ENCODE measurements at regions not wholly inside any gene's neighbourhood (a gene's known extent, or its start where the extent isn't known, plus 50 kb on each side); places are given as distances from the start of the nearest gene placed in this dataset.
"Not testable (repeated sequence)": the region's sequence is repeated elsewhere in the genome, so short reads cannot be mapped to it uniquely, and the experiment has no call there.

GRCh38 chr21:22319435-22319834 is 1321.2 kb downstream of the NCAM2 start:
- DNase-seq, result no peak

GRCh38 chr21:22342889-22343288 is 1344.7 kb downstream of the NCAM2 start:
- no peak for DNase-seq

- no peak for DNase-seq
Observed at GRCh38 chr21:22343303-22343702, 1345.1 kb downstream of the NCAM2 start.

GRCh38 chr21:22343721-22344120 is 1345.5 kb downstream of the NCAM2 start:
- no peak for DNase-seq

- no peak for DNase-seq
Observed at GRCh38 chr21:22345624-22346023, 1347.4 kb downstream of the NCAM2 start.

GRCh38 chr21:22346576-22346975 is 1348.4 kb downstream of the NCAM2 start:
- DNase-seq, result no peak

- DNase-seq, result no peak
Observed at GRCh38 chr21:22351076-22351475, 1352.9 kb downstream of the NCAM2 start.

- DNase-seq, result no peak
Observed at GRCh38 chr21:22352088-22352487, 1353.9 kb downstream of the NCAM2 start.

GRCh38 chr21:22355949-22356348 is 1357.7 kb downstream of the NCAM2 start:
- no peak for DNase-seq

GRCh38 chr21:22356663-22357062 is 1358.5 kb downstream of the NCAM2 start:
- DNase-seq, result no peak

GRCh38 chr21:22359599-22359998 is 1361.4 kb downstream of the NCAM2 start:
- DNase-seq, result not testable (repeated sequence)

- DNase-seq, result no peak
Observed at GRCh38 chr21:22363504-22363903, 1365.3 kb downstream of the NCAM2 start.

- no peak for DNase-seq
Observed at GRCh38 chr21:22364163-22364562, 1366.0 kb downstream of the NCAM2 start.

- DNase-seq, result no peak
Observed at GRCh38 chr21:22374218-22374969, 1376.2 kb downstream of the NCAM2 start.

GRCh38 chr21:22377795-22378194 is 1379.6 kb downstream of the NCAM2 start:
- not testable (repeated sequence) for DNase-seq

GRCh38 chr21:22393324-22393723 is 1395.1 kb downstream of the NCAM2 start:
- no peak for DNase-seq

GRCh38 chr21:22395965-22396364 is 1397.8 kb downstream of the NCAM2 start:
- no peak for DNase-seq

- DNase-seq, result no peak
Observed at GRCh38 chr21:22399681-22400514, 1401.7 kb downstream of the NCAM2 start.

GRCh38 chr21:22409571-22409970 is 1411.4 kb downstream of the NCAM2 start:
- DNase-seq, result no peak

GRCh38 chr21:22416555-22416954 is 1418.3 kb downstream of the NCAM2 start:
- no peak for DNase-seq

GRCh38 chr21:22421416-22422180 is 1423.4 kb downstream of the NCAM2 start:
- DNase-seq, result peak in 1 of 2 donors; percentile 20

- DNase-seq, result no peak
Observed at GRCh38 chr21:22438428-22439086, 1440.3 kb downstream of the NCAM2 start.

GRCh38 chr21:22444990-22445389 is 1446.8 kb downstream of the NCAM2 start:
- no peak for DNase-seq

Measured in CD4-positive, alpha-beta T cell treated with Interferon alpha-2 for 1 hour (primary cell).